Transverse colon (tissue), 3 donors: ENCODE measurements at regions not wholly inside any gene's neighbourhood (a gene's known extent, or its start where the extent isn't known, plus 50 kb on each side); places are given as distances from the start of the nearest gene placed in this dataset.

Experiments
- CTCF ChIP-seq, 5 experiments: fragments of 200-600 bp in 3 of 5; fragments of 450-650 bp in 2 of 5; sonication (generic) in 3 of 5; IDR thresholded peaks; 1 replicate in 2 of 5; 2 replicates in 3 of 5; pipeline ENCODE4 v1.5.1; 2016 to 2017; ENCODE audit warnings: antibody characterized with exemption in 5 of 5, inconsistent platforms in 3 of 5, mild to moderate bottlenecking in 2 of 5, moderate library complexity in 1 of 5
- POLR2A ChIP-seq: fragments of 450-650 bp; IDR thresholded peaks from one replicate; pipeline ENCODE4 v1.6.1; 2016; ENCODE audit warnings: antibody characterized with exemption, mild to moderate bottlenecking, moderate library complexity

DNA sequence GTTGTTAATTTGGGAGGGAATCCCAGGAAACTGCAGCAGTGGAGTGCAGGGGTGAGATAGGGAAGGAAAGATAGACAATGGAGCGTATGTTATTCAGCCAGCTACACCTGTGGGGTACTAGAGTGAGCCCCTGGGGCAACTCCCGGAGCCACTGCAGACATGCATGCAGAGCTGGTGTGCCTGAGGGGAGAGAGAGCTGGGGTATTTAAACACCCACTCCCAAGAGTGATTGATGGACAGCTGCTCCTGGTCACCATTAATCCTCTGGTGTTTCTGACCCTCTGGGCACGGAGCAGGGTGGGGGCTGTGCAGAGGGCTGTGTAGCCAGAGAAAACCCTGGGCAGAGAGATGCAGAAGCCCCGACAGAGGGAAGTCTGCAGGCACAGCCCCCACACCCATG, 146.7 kb upstream of the CDH4 start:
- TF ChIP-seq CTCF (IDR thresholded peaks at IDR 0.05) (no peak), POLR2A (no peak)
